Muscle layer of duodenum (tissue), 2 donors: ENCODE measurements at regions not wholly inside any gene's neighbourhood (a gene's known extent, or its start where the extent isn't known, plus 50 kb on each side); places are given as distances from the start of the nearest gene placed in this dataset.

Experiments
- H3K27ac ChIP-seq: one replicate; pipeline ENCODE4 v1.7.0; 2013; ENCODE audit warnings: mild to moderate bottlenecking, low read length
- H3K27me3 ChIP-seq: one replicate; pipeline ENCODE4 v1.7.0; 2013; ENCODE audit warnings: low read depth, mild to moderate bottlenecking, control low read depth, low read length
- H3K36me3 ChIP-seq, 2 donors: one replicate each; pipeline ENCODE4 v1.7.0; 2013; ENCODE audit warnings: low read length in 2 of 2, control low read depth in 1 of 2, mild to moderate bottlenecking in 1 of 2; ENCODE audit not compliant: insufficient read depth in 2 of 2, control insufficient read depth in 1 of 2
- H3K4me1 ChIP-seq, 2 donors: one replicate each; pipeline ENCODE4 v1.7.0; 2013; ENCODE audit warnings: low read length in 2 of 2, mild to moderate bottlenecking in 2 of 2, control low read depth in 1 of 2, moderate library complexity in 1 of 2; ENCODE audit not compliant: insufficient read depth in 2 of 2, control insufficient read depth in 1 of 2
- H3K4me3 ChIP-seq, 2 donors: one replicate each; pipeline ENCODE4 v1.7.0; 2013; ENCODE audit warnings: low read length in 2 of 2, low read depth in 1 of 2, mild to moderate bottlenecking in 1 of 2
- H3K9me3 ChIP-seq, 2 donors: one replicate each; pipeline ENCODE4 v1.7.0; 2013; ENCODE audit warnings: low read length in 2 of 2, control low read depth in 1 of 2, mild to moderate bottlenecking in 1 of 2; ENCODE audit not compliant: control insufficient read depth in 1 of 2
- donor health status: healthy.

DNA sequence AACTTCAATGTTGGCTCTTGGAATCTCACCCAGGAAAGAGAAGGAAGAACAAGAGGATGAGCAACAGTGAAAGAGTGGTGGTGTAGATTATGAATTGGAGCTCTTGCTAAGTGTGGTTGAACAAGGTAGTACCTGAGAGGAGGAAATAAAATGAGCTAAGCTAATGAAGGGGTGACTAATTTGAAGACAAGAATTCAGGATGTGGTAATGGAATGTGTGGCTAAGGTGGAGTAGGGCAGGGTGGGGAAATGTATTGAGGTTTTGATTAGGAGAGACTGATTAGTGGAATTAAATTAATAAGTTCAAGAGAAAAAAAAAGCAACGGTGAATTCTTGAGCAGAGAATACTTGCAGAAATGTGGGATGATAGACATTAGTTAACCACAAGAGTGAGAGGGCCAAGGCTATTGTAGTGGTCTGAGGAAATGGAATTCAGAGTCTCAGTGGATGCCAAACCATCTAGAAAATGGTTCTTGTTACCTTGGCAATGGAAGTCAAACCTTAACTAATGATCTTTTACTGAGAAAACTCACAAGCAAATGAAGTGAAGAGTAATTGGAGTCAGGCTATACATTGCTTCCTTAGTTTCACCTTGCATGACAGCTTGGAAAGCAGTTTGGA is 648.3 kb upstream of the ZNF608 start:
- H3K4me3 ChIP-seq, result no peak overlapping the region
- no peak overlapping the region for H3K27ac ChIP-seq
- H3K36me3 ChIP-seq, result no peaks in the 10 kb centered on the region
- no peaks in the 10 kb centered on the region for H3K27me3 ChIP-seq
- H3K9me3 ChIP-seq, result peaks cover 0 to 8% of the 10 kb centered on the region in 2 donors
- H3K4me1 ChIP-seq, result no peaks in the 10 kb centered on the region

DNA sequence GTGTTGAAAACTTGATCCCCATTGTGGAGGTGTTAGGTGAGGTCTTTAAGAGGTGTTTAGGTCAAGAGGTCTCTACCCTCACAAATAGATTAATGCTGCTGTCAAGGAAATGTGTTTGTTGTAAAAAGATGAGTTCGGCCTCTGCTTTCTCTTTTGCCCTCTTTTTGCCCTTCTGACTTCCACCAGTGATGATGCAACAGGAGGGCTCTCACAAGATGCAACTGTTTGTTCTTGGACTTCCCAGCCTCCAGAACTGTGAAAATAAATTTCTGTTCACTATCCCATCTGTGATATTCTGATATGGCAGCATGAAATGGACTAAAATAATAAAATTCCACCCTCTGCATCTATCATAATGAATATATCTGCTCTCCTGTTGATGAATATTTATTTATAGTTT is 650.0 kb upstream of the ZNF608 start:
- Histone ChIP-seq H3K27me3 (no peaks in the 10 kb centered on the region), H3K4me3 (no peak overlapping the region), H3K4me1 (no peaks in the 10 kb centered on the region), H3K9me3 (peaks cover 0 to 8% of the 10 kb centered on the region in 2 donors), H3K36me3 (no peaks in the 10 kb centered on the region), H3K27ac (no peak overlapping the region)

GRCh38 chr5:125398466-125398865 is 652.0 kb upstream of the ZNF608 start:
- no peaks in the 10 kb centered on the region for H3K36me3 ChIP-seq
- H3K4me3 ChIP-seq, result no peak overlapping the region
- H3K27ac ChIP-seq, result no peak overlapping the region
- no peaks in the 10 kb centered on the region for H3K27me3 ChIP-seq
- peaks cover 0 to 6% of the 10 kb centered on the region in 2 donors for H3K9me3 ChIP-seq
- H3K4me1 ChIP-seq, result no peaks in the 10 kb centered on the region

GRCh38 chr5:125399885-125400284 is 653.4 kb upstream of the ZNF608 start:
- Histone ChIP-seq H3K36me3 (no peaks in the 10 kb centered on the region), H3K4me1 (no peaks in the 10 kb centered on the region), H3K27ac (no peak overlapping the region), H3K9me3 (peaks cover 0 to 8% of the 10 kb centered on the region in 2 donors), H3K27me3 (no peaks in the 10 kb centered on the region), H3K4me3 (no peak overlapping the region)

DNA sequence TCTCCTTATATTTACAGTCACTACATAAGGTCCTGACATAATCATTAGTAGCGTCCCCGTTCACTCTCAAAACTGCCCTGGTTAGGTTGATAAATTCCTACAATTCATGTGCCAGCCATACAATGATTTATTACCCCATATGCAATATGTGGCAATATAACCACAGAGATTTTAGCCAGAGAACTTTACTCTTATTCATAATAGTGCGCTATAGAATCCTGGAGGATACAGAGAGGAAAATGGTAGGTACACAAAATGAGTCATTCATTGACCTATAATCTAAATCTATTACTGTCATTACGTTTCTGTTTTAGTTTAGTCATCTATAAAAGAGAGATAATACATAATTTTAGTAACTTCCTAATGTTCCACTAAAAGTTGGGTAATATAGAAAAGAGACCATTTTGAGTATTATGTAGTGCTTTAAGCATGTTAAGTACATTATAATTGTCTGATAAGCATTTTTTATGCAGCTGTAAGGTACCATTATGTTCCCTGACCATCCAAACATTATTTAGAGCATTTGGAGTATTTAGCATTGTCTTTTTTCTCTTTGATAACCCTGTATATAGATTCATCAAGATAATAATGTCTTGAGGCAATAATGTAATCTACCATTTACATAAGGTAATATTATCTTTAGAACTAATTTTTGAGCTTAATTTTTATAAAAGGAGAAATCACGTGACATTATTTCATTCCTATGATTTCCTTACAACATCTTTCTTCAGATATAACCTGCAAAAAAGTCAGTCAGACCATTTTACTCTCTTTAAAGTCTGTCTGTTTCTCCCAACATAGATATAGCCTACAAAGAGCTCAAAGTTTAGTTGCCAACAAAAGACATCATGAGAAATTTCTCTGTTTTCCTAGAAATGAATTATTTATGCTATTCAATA is 655.5 kb upstream of the ZNF608 start:
- Histone ChIP-seq H3K27ac (no peak overlapping the region), H3K27me3 (no peaks in the 10 kb centered on the region), H3K4me3 (no peak overlapping the region), H3K4me1 (no peaks in the 10 kb centered on the region), H3K9me3 (peaks cover 0 to 5% of the 10 kb centered on the region in 2 donors), H3K36me3 (no peaks in the 10 kb centered on the region)

- Histone ChIP-seq H3K27me3 (no peaks in the 10 kb centered on the region), H3K36me3 (no peaks in the 10 kb centered on the region), H3K27ac (no peak overlapping the region), H3K4me1 (no peaks in the 10 kb centered on the region), H3K9me3 (peaks cover 0 to 5% of the 10 kb centered on the region in 2 donors), H3K4me3 (no peak overlapping the region)
Observed at GRCh38 chr5:125402787-125403186, 656.3 kb upstream of the ZNF608 start.

DNA sequence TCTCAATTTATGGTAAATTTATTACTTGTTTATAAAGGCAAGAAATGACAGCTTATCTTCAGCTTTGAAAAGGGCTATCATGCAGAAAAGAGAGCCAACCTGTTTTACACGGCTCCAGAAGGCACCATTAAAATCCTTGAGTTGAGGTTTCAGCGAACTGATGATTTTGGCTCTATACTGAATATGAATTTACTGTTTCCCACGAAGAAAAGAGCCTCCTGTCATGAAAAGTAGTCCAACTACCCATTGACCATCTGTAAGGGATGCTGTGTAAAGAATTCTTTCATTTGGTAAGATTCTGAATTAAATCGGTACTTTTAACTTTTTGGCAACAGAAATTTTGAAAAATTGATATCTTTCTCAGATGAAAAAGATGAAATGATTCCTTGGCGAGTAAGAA is 657.6 kb upstream of the ZNF608 start:
- peaks cover 3 to 7% of the 10 kb centered on the region in 2 donors for H3K4me1 ChIP-seq
- H3K9me3 ChIP-seq, result peaks cover 0 to 5% of the 10 kb centered on the region in 2 donors
- H3K27ac ChIP-seq, result no peak overlapping the region
- H3K4me3 ChIP-seq, result no peak overlapping the region
- no peaks in the 10 kb centered on the region for H3K36me3 ChIP-seq
- H3K27me3 ChIP-seq, result no peaks in the 10 kb centered on the region

DNA sequence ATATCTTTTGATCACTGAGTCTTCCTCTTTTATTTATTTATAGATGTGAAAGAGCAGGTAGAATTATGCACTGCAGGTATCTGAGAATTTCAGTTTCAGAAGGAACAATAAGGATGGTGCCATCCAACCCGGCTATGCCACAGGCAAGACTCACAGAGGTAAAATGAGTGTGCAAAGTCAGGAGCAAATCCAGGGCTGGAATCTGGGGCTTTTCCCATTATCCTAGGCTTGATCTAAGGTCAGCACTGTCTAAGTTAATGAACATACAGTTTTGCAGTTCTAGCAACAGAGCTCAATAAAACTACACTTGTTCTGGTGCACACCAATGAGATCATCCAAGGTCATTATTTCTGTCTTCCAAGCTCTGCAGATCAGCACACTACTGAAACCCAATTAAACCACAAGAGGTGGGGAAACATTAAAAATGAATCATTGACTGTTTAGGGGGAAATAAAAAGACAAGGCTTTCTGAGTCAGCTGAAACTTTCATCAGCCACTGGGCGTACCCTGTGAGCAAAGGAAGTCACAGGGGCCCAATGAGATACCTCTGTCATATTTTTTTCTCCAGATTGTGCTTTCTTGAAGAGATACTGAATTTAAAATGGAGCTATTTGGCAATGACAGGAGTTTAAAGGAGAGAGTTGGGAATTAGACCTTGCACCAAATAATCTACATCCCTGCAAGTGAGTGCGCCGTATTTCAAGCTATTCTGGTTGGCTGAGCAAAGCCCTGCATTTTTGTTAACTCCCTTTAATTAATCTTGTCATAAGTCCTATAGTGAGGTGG is 662.2 kb upstream of the ZNF608 start:
- peaks cover 20 to 44% of the 10 kb centered on the region in 2 donors for H3K4me1 ChIP-seq
- peak overlapping the region; percentile 68 for H3K27ac ChIP-seq
- no peaks in the 10 kb centered on the region for H3K27me3 ChIP-seq
- H3K36me3 ChIP-seq, result no peaks in the 10 kb centered on the region
- H3K4me3 ChIP-seq, result no peak overlapping the region
- peaks cover 0 to 5% of the 10 kb centered on the region in 2 donors for H3K9me3 ChIP-seq

DNA sequence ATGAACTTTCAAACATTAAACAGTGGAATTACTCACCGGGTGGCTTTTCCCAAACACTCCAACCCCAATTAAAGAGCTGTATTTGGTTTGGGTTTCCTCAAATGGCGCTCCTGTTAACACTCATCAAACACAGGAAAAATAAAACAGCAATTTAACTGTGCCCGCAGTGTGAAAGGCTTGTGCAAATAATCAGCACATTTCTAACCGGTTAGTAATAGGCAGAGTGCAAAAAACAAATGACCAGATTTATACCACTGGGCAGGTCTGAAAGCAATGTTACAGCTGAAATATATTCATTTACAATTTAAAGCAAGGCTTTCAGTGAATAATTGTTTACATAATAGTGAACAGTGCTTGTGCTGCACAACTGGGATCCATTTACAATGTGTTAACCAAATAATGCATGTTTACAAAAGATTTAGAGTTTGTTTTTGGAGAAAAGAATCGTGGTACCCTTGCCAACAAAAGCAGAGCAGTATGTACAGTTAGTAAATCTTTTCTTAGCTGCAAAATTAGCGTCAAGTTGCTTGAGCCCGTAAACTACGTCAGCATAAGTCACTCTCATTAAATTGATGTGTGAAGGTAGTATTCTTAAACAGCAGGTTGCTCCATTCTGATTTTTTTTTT is 662.9 kb upstream of the ZNF608 start:
- peaks cover 21 to 50% of the 10 kb centered on the region in 2 donors for H3K4me1 ChIP-seq
- peak overlapping the region in 1 of 2 donors; percentile 27 for H3K4me3 ChIP-seq
- no peaks in the 10 kb centered on the region for H3K27me3 ChIP-seq

DNA sequence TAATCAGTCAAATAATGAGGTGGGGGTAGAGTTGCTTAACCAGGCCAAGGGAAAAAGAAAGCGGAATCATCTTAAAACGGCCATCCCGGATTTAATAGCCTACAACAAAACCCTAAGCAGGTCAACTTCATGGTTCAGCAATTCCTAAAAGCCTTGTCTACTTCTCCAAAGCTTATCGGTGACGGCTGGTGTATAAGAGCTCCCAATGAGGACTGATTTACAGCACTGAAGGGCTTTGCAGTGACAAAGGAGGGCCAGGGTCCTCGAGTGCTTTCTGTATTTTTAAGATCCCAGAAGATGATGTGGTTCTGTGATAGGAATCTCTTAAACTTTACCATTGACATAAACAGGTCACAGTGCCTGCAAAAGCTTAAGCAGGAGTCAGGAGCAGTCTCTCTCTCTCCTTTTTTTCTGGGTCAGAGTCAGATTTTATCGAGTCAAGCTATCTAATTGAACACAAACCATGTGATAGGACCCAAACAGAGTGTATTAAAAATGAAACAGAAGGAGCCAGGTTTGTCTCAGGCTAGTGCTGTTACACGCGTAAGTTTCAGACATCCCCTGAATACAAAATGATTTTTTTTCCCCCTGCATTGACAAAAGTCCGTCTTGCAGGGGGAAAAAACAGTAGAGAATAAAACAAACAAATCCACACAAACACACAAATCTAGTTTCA is 663.6 kb upstream of the ZNF608 start:
- H3K4me3 ChIP-seq, result no peak overlapping the region
- H3K36me3 ChIP-seq, result no peaks in the 10 kb centered on the region
- H3K4me1 ChIP-seq, result peaks cover 21 to 50% of the 10 kb centered on the region in 2 donors
- H3K27ac ChIP-seq, result peak overlapping the region; percentile 68
- H3K27me3 ChIP-seq, result no peaks in the 10 kb centered on the region
- peaks cover 0 to 3% of the 10 kb centered on the region in 2 donors for H3K9me3 ChIP-seq

More for the DNA sequence above, 662.9 kb upstream of the ZNF608 start:
- H3K27ac ChIP-seq, result peak overlapping the region; percentile 68
- no peaks in the 10 kb centered on the region for H3K36me3 ChIP-seq
- peaks cover 0 to 5% of the 10 kb centered on the region in 2 donors for H3K9me3 ChIP-seq
